ENCODE measurements at regions not wholly inside any gene's neighbourhood (a gene's known extent, or its start where the extent isn't known, plus 50 kb on each side); places are given as distances from the start of the nearest gene placed in this dataset.

GRCh38 chr1:90782046-90782445 is 64.9 kb upstream of the BARHL2 start:
- DNase-seq (ENCODE audit: low read depth in 4 of 4, low spot score in 3 of 4): no peak

GRCh38 chr1:90781534-90781933 is 64.4 kb upstream of the BARHL2 start:
- no peak for DNase-seq (ENCODE audit: low read depth in 4 of 4, low spot score in 3 of 4)

GRCh38 chr1:90780981-90781380 is 63.9 kb upstream of the BARHL2 start:
- DNase-seq (ENCODE audit: low read depth in 4 of 4, low spot score in 3 of 4): no peak

- DNase-seq (ENCODE audit: low read depth in 4 of 4, low spot score in 3 of 4): no peak
These were observed 62.5 kb upstream of the BARHL2 start for GRCh38 chr1:90779573-90779972.

- DNase-seq (ENCODE audit: low read depth in 4 of 4, low spot score in 3 of 4): no peak
These were observed 61.4 kb upstream of the BARHL2 start for GRCh38 chr1:90778486-90778885.

- DNase-seq (ENCODE audit: low read depth in 4 of 4, low spot score in 3 of 4): no peak
These were observed 56.7 kb upstream of the BARHL2 start for GRCh38 chr1:90773812-90774211.

GRCh38 chr1:90768826-90769225 is 51.7 kb upstream of the BARHL2 start:
- no peak for DNase-seq (ENCODE audit: low read depth in 4 of 4, low spot score in 3 of 4)

- no peak for DNase-seq (ENCODE audit: low read depth in 4 of 4, low spot score in 3 of 4)
These were observed 51.0 kb upstream of the BARHL2 start for GRCh38 chr1:90768098-90768497.
